CD4-positive, alpha-beta memory T cell (primary cell): ENCODE measurements at regions not wholly inside any gene's neighbourhood (a gene's known extent, or its start where the extent isn't known, plus 50 kb on each side); places are given as distances from the start of the nearest gene placed in this dataset.

Source experiments
- CTCF ChIA-PET: fragments of 350-600 bp; sonication (Branson Sonifier 250); formaldehyde crosslinking; loops from one replicate; lab custom pipeline; 2021; ENCODE audit warnings: inconsistent platforms; ENCODE audit not compliant: partially characterized antibody; lab: Charles Lee
- POLR2A ChIA-PET: fragments of 350-600 bp; sonication (Branson Sonifier 250); formaldehyde crosslinking; loops from one replicate; lab custom pipeline; 2021; ENCODE audit not compliant: partially characterized antibody; lab: Charles Lee
- DNase-seq, 5 donors: peaks; one replicate each; pipeline versions ENCODE4 v3.0.0 to v3.0.0-alpha.2; 2020 to 2022; ENCODE audit warnings: mixed read lengths in 1 of 5
- H3K27ac ChIP-seq: one replicate; pipeline ENCODE4 v1.7.0; 2013; ENCODE audit warnings: low read depth, low read length
- H3K27me3 ChIP-seq: 2 replicates; pipeline ENCODE4 v1.7.0; 2013; ENCODE audit warnings: mild to moderate bottlenecking, low read length, moderate library complexity; ENCODE audit not compliant: insufficient read depth
- H3K36me3 ChIP-seq: 2 replicates; pipeline ENCODE4 v1.7.0; 2013; ENCODE audit warnings: mild to moderate bottlenecking, low read length, moderate library complexity; ENCODE audit not compliant: insufficient read depth
- H3K4me1 ChIP-seq: 2 replicates; pipeline ENCODE4 v1.7.0; 2013; ENCODE audit warnings: mild to moderate bottlenecking, low read length, moderate library complexity; ENCODE audit not compliant: insufficient read depth
- H3K4me3 ChIP-seq, 2 donors: one replicate each; pipeline ENCODE4 v1.7.0; 2013; ENCODE audit warnings: low read length in 2 of 2, mild to moderate bottlenecking in 1 of 2
- H3K9me3 ChIP-seq, 2 donors: one replicate each; pipeline ENCODE4 v1.7.0; 2013; ENCODE audit warnings: low read length in 2 of 2, control low read depth in 1 of 2; ENCODE audit not compliant: control insufficient read depth in 1 of 2
- H3K27ac Mint-ChIP-seq, 7 donors: one replicate each; pipeline ENCODE4 v1.8.0; 2020 to 2021; ENCODE audit warnings: mixed read lengths in 7 of 7, mild to moderate bottlenecking in 6 of 7, inconsistent platforms in 3 of 7, moderate library complexity in 3 of 7
- H3K27me3 Mint-ChIP-seq, 2 donors: one replicate each; pipeline ENCODE4 v1.8.0; 2020 to 2021; ENCODE audit warnings: mixed read lengths in 2 of 2
- H3K36me3 Mint-ChIP-seq, 2 donors: one replicate each; pipeline ENCODE4 v1.8.0; 2020 to 2021; ENCODE audit warnings: mixed read lengths in 2 of 2, inconsistent platforms in 1 of 2, mild to moderate bottlenecking in 1 of 2
- H3K4me1 Mint-ChIP-seq, 4 donors: one replicate each; pipeline ENCODE4 v1.8.0; 2020 to 2021; ENCODE audit warnings: mixed read lengths in 4 of 4, mild to moderate bottlenecking in 1 of 4
- H3K4me3 Mint-ChIP-seq, 8 donors: one replicate each; pipeline ENCODE4 v1.8.0; 2020 to 2021; ENCODE audit warnings: mixed read lengths in 8 of 8, mild to moderate bottlenecking in 7 of 8, moderate library complexity in 6 of 8, inconsistent platforms in 3 of 8
- H3K9me3 Mint-ChIP-seq, 8 donors: one replicate each; pipeline ENCODE4 v1.8.0; 2020 to 2021; ENCODE audit warnings: mixed read lengths in 8 of 8, mild to moderate bottlenecking in 5 of 8, inconsistent platforms in 3 of 8, moderate library complexity in 1 of 8
- intact Hi-C: fragments of 100-400 bp; cut with micrococcal nuclease; formaldehyde crosslinking; loops from one replicate; pipeline ENCODE4 v1.15.1; 2023

GRCh38 chr14:46344327-46344937, 307.1 kb downstream of the RPL10L start:
- CTCF ChIA-PET: no interaction called here
- no peak overlapping the region for H3K27ac Mint-ChIP-seq
- H3K4me1 ChIP-seq: no peaks in the 10 kb centered on the region
- no peak for DNase-seq
- POLR2A ChIA-PET: no interaction called here
- no peak overlapping the region for H3K27ac ChIP-seq
- no peaks in the 10 kb centered on the region for H3K36me3 Mint-ChIP-seq
- H3K9me3 ChIP-seq: no peaks in the 10 kb centered on the region
- no peak overlapping the region for H3K4me3 ChIP-seq
- no peaks in the 10 kb centered on the region for H3K36me3 ChIP-seq
- H3K4me1 Mint-ChIP-seq: no peaks in the 10 kb centered on the region
- no peaks in the 10 kb centered on the region for H3K27me3 Mint-ChIP-seq
- H3K27me3 ChIP-seq: no peaks in the 10 kb centered on the region
- intact Hi-C loops: no loop called here
- H3K9me3 Mint-ChIP-seq: peaks cover 4 to 22% (median 8%) of the 10 kb centered on the region in 8 donors
- H3K4me3 Mint-ChIP-seq: no peak overlapping the region

- Histone ChIP-seq H3K27ac (no peak overlapping the region), H3K4me3 (no peak overlapping the region), H3K4me1 (no peaks in the 10 kb centered on the region), H3K9me3 (peaks cover 0 to 3% of the 10 kb centered on the region in 2 donors), H3K36me3 (no peaks in the 10 kb centered on the region), H3K27me3 (no peaks in the 10 kb centered on the region)
- Mint-ChIP-seq H3K4me3 (no peak overlapping the region), H3K27me3 (no peaks in the 10 kb centered on the region), H3K4me1 (no peaks in the 10 kb centered on the region), H3K9me3 (peaks cover 0 to 13% (median 5%) of the 10 kb centered on the region in 8 donors), H3K36me3 (no peaks in the 10 kb centered on the region), H3K27ac (no peak overlapping the region)
- CTCF ChIA-PET: no interaction called here
- intact Hi-C loops: no loop called here
- POLR2A ChIA-PET: no interaction called here
- no peak for DNase-seq
Observed at GRCh38 chr14:46325777-46326176, 325.8 kb downstream of the RPL10L start.

GRCh38 chr14:46325157-46325556, 326.4 kb downstream of the RPL10L start:
- CTCF ChIA-PET: no interaction called here

GRCh38 chr14:46323404-46323762, 328.2 kb downstream of the RPL10L start:
- POLR2A ChIA-PET: no interaction called here
- peaks cover 0 to 17% (median 5%) of the 10 kb centered on the region in 8 donors for H3K9me3 Mint-ChIP-seq

More at GRCh38 chr14:46325157-46325556, 326.4 kb downstream of the RPL10L start:
- no peaks in the 10 kb centered on the region for H3K27me3 ChIP-seq
- H3K36me3 Mint-ChIP-seq: no peaks in the 10 kb centered on the region
- peaks cover 0 to 3% of the 10 kb centered on the region in 2 donors for H3K9me3 ChIP-seq
- no peak overlapping the region for H3K4me3 Mint-ChIP-seq
- H3K9me3 Mint-ChIP-seq: peaks cover 0 to 13% (median 5%) of the 10 kb centered on the region in 8 donors
- H3K4me3 ChIP-seq: no peak overlapping the region
- no peaks in the 10 kb centered on the region for H3K27me3 Mint-ChIP-seq
- H3K4me1 Mint-ChIP-seq: no peaks in the 10 kb centered on the region
- DNase-seq: no peak
- H3K27ac ChIP-seq: no peak overlapping the region
- no peaks in the 10 kb centered on the region for H3K36me3 ChIP-seq
- no peaks in the 10 kb centered on the region for H3K4me1 ChIP-seq
- POLR2A ChIA-PET: no interaction called here
- intact Hi-C loops: no loop called here
- no peak overlapping the region for H3K27ac Mint-ChIP-seq

GRCh38 chr14:46322730-46323403, 328.7 kb downstream of the RPL10L start:
- H3K27ac Mint-ChIP-seq: no peak overlapping the region
- no peaks in the 10 kb centered on the region for H3K27me3 Mint-ChIP-seq
- H3K4me3 Mint-ChIP-seq: no peak overlapping the region
- H3K36me3 ChIP-seq: no peaks in the 10 kb centered on the region
- peaks cover 0 to 17% (median 5%) of the 10 kb centered on the region in 8 donors for H3K9me3 Mint-ChIP-seq
- no peak for DNase-seq
- no peaks in the 10 kb centered on the region for H3K4me1 Mint-ChIP-seq
- CTCF ChIA-PET: no interaction called here
- H3K4me3 ChIP-seq: no peak overlapping the region
- no peaks in the 10 kb centered on the region for H3K4me1 ChIP-seq
- intact Hi-C loops: no loop called here
- H3K9me3 ChIP-seq: peaks cover 0 to 3% of the 10 kb centered on the region in 2 donors
- no peaks in the 10 kb centered on the region for H3K27me3 ChIP-seq
- H3K27ac ChIP-seq: no peak overlapping the region
- no peaks in the 10 kb centered on the region for H3K36me3 Mint-ChIP-seq
- POLR2A ChIA-PET: no interaction called here

More at GRCh38 chr14:46323404-46323762, 328.2 kb downstream of the RPL10L start:
- no peak overlapping the region for H3K4me3 ChIP-seq
- Mint-ChIP-seq H3K27ac (no peak overlapping the region), H3K27me3 (no peaks in the 10 kb centered on the region), H3K4me3 (no peak overlapping the region), H3K4me1 (no peaks in the 10 kb centered on the region), H3K36me3 (no peaks in the 10 kb centered on the region)
- H3K9me3 ChIP-seq: peaks cover 0 to 3% of the 10 kb centered on the region in 2 donors
- no peaks in the 10 kb centered on the region for H3K36me3 ChIP-seq
- H3K27me3 ChIP-seq: no peaks in the 10 kb centered on the region
- no peak overlapping the region for H3K27ac ChIP-seq
- intact Hi-C loops: no loop called here
- no peak for DNase-seq
- CTCF ChIA-PET: no interaction called here
- H3K4me1 ChIP-seq: no peaks in the 10 kb centered on the region

GRCh38 chr14:46322076-46322475, 329.5 kb downstream of the RPL10L start:
- no peak overlapping the region for H3K4me3 Mint-ChIP-seq
- H3K36me3 Mint-ChIP-seq: no peaks in the 10 kb centered on the region
- peaks cover 0 to 3% of the 10 kb centered on the region in 2 donors for H3K9me3 ChIP-seq
- H3K27ac ChIP-seq: no peak overlapping the region
- no peaks in the 10 kb centered on the region for H3K4me1 Mint-ChIP-seq
- no peaks in the 10 kb centered on the region for H3K27me3 Mint-ChIP-seq
- DNase-seq: no peak
- no peak overlapping the region for H3K4me3 ChIP-seq
- no peak overlapping the region for H3K27ac Mint-ChIP-seq
- POLR2A ChIA-PET: no interaction called here
- intact Hi-C loops: no loop called here
- H3K36me3 ChIP-seq: no peaks in the 10 kb centered on the region
- no peaks in the 10 kb centered on the region for H3K4me1 ChIP-seq
- no peaks in the 10 kb centered on the region for H3K27me3 ChIP-seq
- CTCF ChIA-PET: no interaction called here
- H3K9me3 Mint-ChIP-seq: peaks cover 0 to 17% (median 5%) of the 10 kb centered on the region in 8 donors

GRCh38 chr14:46306267-46306666, 345.3 kb downstream of the RPL10L start:
- Histone ChIP-seq H3K27ac (no peak overlapping the region), H3K4me3 (no peak overlapping the region), H3K4me1 (no peaks in the 10 kb centered on the region), H3K36me3 (no peaks in the 10 kb centered on the region), H3K9me3 (no peaks in the 10 kb centered on the region), H3K27me3 (no peaks in the 10 kb centered on the region)
- DNase-seq: no peak
- peaks cover 0 to 21% (median 1%) of the 10 kb centered on the region in 8 donors for H3K9me3 Mint-ChIP-seq
- H3K36me3 Mint-ChIP-seq: no peaks in the 10 kb centered on the region
- intact Hi-C loops: no loop called here
- POLR2A ChIA-PET: no interaction called here
- no peak overlapping the region for H3K27ac Mint-ChIP-seq
- CTCF ChIA-PET: no interaction called here
- H3K27me3 Mint-ChIP-seq: no peaks in the 10 kb centered on the region
- H3K4me1 Mint-ChIP-seq: no peaks in the 10 kb centered on the region
- no peak overlapping the region for H3K4me3 Mint-ChIP-seq
